Activated CD4-positive, alpha-beta T cell treated with anti-CD3 and anti-CD28 coated beads for 36 hours (primary cell): ENCODE measurements at regions not wholly inside any gene's neighbourhood (a gene's known extent, or its start where the extent isn't known, plus 50 kb on each side); places are given as distances from the start of the nearest gene placed in this dataset.

Source experiments
- ATAC-seq: fragments of 200-7000 bp; cut with Tn5 transposase; one replicate; pipeline ENCODE4 v1.10.0; 2021; ENCODE audit warnings: mild to moderate bottlenecking, moderate library complexity
- CTCF ChIA-PET: fragments of 350-600 bp; sonication (Branson Sonifier 250); formaldehyde crosslinking; loops from one replicate; lab custom pipeline; 2021; ENCODE audit warnings: antibody characterized with exemption; lab: Charles Lee
- POLR2A ChIA-PET: fragments of 350-600 bp; sonication (Branson Sonifier 250); formaldehyde crosslinking; loops from one replicate; lab custom pipeline; 2021; ENCODE audit warnings: antibody characterized with exemption, inconsistent platforms; lab: Charles Lee
- DNase-seq: peaks from one replicate; pipeline ENCODE4 v3.0.0-alpha.2; 2020
- H3K27ac Mint-ChIP-seq: one replicate; pipeline ENCODE4 v1.8.0; 2021; ENCODE audit warnings: mixed read lengths
- H3K27me3 Mint-ChIP-seq: one replicate; pipeline ENCODE4 v1.8.0; 2021; ENCODE audit warnings: mixed read lengths
- H3K36me3 Mint-ChIP-seq: one replicate; pipeline ENCODE4 v1.8.0; 2021; ENCODE audit warnings: low read depth, mixed read lengths
- H3K4me1 Mint-ChIP-seq: one replicate; pipeline ENCODE4 v1.8.0; 2021; ENCODE audit warnings: mixed read lengths
- H3K4me3 Mint-ChIP-seq: one replicate; pipeline ENCODE4 v1.8.0; 2021; ENCODE audit warnings: mild to moderate bottlenecking, moderate library complexity, mixed read lengths
- H3K9me3 Mint-ChIP-seq: one replicate; pipeline ENCODE4 v1.8.0; 2021; ENCODE audit warnings: low read depth, mixed read lengths
- intact Hi-C, 2 experiments: fragments of 100-400 bp; cut with DNase I in 1 of 2; cut with micrococcal nuclease in 1 of 2; formaldehyde crosslinking; loops; one replicate each; pipeline versions ENCODE4 v1.14.2 to v1.15.1; 2022 to 2024; cut with DNase I, micrococcal nuclease

DNA sequence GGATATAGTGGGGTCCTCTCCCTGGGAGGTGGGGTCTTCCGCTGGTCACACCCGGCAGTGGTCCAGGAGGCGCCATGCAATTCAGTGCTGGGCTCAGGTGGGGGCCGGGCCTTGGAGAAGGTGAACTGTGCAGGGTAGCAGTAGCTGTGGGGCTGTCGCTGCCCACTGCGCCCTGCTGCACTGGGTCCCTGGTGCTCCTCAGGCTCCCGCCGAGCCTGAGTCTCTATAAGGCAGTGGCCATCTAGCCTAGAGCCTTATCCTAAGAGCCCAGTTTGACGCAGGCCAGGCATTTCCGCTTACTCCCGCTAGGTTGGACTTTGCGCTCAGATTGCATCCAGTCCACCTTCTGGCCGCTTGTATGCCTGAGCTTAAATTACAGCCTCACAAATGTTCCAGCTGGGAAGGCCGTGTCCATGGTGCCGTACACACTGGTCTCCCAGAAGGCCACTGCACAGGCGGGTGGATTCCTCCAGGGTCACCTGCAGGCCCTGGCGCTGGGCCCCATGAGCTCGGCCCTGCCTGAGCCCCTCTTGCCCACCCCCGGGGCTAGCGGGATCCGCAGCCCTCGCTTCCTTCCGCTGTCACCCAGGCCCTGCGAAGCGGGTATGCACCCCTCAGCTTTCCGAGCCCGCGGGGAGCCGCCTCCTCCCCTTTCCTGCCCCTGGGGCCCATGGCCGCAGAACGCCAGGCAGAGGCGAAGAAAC is 1762.2 kb downstream of the TP53TG3F start:
- intact Hi-C loops: no loop called here
- no peak for ATAC-seq
- Mint-ChIP-seq H3K27me3 (no peaks in the 10 kb centered on the region), H3K36me3 (no peaks in the 10 kb centered on the region), H3K27ac (no peak overlapping the region), H3K4me3 (no peak overlapping the region), H3K9me3 (peaks cover 20% of the 10 kb centered on the region), H3K4me1 (no peaks in the 10 kb centered on the region)
- no peak for DNase-seq
- ChIA-PET CTCF (no interaction called here), POLR2A (no interaction called here)

DNA sequence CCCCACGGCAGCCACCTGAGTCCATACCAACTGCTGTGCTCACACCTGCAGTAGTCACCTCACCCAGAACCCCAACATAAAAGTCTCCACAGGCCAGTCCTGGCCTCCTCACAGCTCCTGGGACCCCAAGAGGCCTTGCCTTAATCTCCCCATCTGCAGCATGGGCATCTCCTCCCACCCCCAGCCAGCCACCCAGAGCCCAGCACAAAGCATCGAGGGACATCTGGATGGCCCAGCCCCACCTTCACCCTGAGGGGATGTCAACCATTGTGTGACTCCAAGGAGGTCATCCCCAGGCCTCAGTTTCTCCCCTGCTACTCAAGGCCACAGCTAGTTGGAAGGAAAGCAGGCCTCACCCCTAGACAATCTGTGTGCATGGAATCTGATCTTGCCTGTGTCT is 1775.3 kb downstream of the TP53TG3F start:
- ChIA-PET CTCF (no interaction called here), POLR2A (no interaction called here)
- DNase-seq (no peak), ATAC-seq (no peak)
- Mint-ChIP-seq H3K9me3 (peaks cover 15% of the 10 kb centered on the region), H3K27ac (no peak overlapping the region), H3K27me3 (no peaks in the 10 kb centered on the region), H3K4me3 (no peak overlapping the region), H3K36me3 (no peaks in the 10 kb centered on the region), H3K4me1 (no peaks in the 10 kb centered on the region)
- intact Hi-C loops: no loop called here

DNA sequence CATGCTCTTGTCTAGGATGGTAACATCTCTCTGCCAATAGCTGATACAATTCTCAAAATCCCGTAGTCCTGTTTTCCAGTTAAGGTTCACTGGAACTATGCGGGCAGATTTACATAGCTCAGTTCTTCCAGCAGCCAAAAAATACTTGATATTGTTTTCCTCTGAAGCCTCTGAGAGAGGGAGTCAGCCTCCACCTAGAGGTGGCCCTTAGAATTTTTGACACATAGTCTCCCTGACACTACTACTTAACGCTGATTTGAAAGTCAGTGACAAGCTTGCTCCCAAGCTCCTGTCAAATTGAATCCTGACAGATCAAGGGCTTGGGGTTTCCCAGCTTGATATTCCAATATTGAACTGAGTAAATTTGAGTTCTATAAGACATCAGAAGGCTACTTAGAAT is 1780.1 kb downstream of the TP53TG3F start:
- H3K36me3 Mint-ChIP-seq: no peaks in the 10 kb centered on the region
- CTCF ChIA-PET: no interaction called here
- POLR2A ChIA-PET: no interaction called here
- no peaks in the 10 kb centered on the region for H3K4me1 Mint-ChIP-seq
- no peak overlapping the region for H3K27ac Mint-ChIP-seq
- DNase-seq (no peak), ATAC-seq (no peak)
- peaks cover 21% of the 10 kb centered on the region for H3K9me3 Mint-ChIP-seq
- no peak overlapping the region for H3K4me3 Mint-ChIP-seq
- no peaks in the 10 kb centered on the region for H3K27me3 Mint-ChIP-seq
- intact Hi-C loops: no loop called here

DNA sequence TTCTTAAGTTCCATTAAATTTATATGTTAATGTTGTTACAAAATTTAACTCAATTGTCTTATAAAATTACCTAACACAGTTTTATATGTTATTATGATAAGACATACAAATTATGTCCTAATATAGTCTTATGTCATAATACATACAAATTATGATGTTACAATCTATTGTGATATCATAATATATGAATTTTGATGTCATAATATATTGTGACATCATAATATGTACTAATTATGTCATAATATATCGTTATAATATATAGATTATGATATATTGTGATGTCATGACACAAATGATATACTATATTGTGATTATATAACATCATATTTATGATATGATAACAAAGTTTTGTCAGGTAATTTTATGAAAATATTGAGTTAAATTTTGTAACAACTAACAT is 1789.6 kb downstream of the TP53TG3F start:
- Mint-ChIP-seq H3K4me3 (no peak overlapping the region), H3K9me3 (peaks cover 11% of the 10 kb centered on the region), H3K4me1 (no peaks in the 10 kb centered on the region), H3K36me3 (no peaks in the 10 kb centered on the region), H3K27me3 (no peaks in the 10 kb centered on the region), H3K27ac (no peak overlapping the region)
- CTCF ChIA-PET: no interaction called here
- intact Hi-C loops: loop anchor here in 1 of 2 experiments (10.0 kb wide), 1 partner anchor 46 kb away; no protein-coding TSS in a partner anchor
- DNase-seq (no peak), ATAC-seq (no peak)
- POLR2A ChIA-PET: no interaction called here

DNA sequence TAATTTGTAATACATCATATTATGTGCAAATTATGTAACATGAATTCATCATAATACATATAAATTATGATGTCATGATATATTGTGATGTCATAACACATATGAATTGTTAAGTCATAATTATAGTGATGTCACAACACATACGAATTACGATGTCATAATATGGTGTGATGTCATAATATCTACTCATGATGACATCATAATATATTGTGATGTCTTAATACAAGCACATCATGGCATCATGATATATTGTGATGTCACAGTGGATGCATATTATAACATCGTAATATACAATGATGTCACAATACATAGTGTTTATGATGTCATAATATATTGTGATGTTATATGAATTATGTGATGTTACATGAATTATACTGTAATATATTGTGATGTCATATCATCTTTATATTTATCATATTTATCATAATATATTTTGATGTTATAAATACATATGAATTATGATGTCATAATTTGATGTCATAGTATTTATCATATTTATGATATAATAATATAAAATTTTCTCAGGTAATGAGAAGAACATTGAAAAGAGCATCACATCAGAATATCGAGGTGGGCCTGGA is 1793.0 kb downstream of the TP53TG3F start:
- ChIA-PET CTCF (no interaction called here), POLR2A (no interaction called here)
- H3K27me3 Mint-ChIP-seq: no peaks in the 10 kb centered on the region
- ATAC-seq (no peak), DNase-seq (no peak)
- no peak overlapping the region for H3K4me3 Mint-ChIP-seq
- H3K27ac Mint-ChIP-seq: no peak overlapping the region
- H3K36me3 Mint-ChIP-seq: no peaks in the 10 kb centered on the region
- intact Hi-C loops: no loop called here
- no peaks in the 10 kb centered on the region for H3K4me1 Mint-ChIP-seq
- peaks cover 14% of the 10 kb centered on the region for H3K9me3 Mint-ChIP-seq

DNA sequence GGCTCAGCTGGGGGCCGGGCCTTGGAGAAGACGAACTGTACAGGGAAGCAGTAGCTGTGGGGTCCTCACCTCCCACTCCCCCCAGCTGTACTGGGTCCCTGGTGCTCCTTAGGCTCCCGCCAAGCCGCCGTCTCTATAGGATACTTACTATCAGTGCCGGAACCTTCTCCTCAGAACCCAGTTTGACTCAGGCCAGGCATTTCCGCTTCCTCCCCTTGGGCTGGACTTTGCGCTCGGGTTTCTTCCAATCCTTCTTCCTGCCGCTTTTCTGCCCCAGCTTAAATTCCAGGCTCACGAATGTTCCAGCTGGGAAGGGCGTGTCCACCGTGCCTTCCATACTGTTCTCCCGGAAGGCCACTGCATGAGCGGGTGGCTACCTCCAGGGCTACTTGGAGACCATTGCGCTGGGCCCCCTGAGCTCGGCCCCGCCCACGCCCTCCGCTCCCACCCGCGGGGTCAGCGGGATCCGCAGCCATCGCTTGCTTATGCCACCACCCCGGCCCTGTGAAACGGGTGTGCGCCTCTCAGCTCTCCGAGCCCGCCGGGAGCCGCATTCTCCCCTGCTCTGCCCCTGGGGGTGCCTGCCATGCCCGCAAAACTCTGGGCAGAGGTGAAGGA is 1795.9 kb downstream of the TP53TG3F start:
- ATAC-seq (no peak), DNase-seq (no peak)
- ChIA-PET CTCF (no interaction called here), POLR2A (no interaction called here)
- Mint-ChIP-seq H3K36me3 (no peaks in the 10 kb centered on the region), H3K4me3 (no peak overlapping the region), H3K9me3 (peaks cover 21% of the 10 kb centered on the region), H3K4me1 (no peaks in the 10 kb centered on the region), H3K27ac (no peak overlapping the region), H3K27me3 (no peaks in the 10 kb centered on the region)
- intact Hi-C loops: no loop called here

DNA sequence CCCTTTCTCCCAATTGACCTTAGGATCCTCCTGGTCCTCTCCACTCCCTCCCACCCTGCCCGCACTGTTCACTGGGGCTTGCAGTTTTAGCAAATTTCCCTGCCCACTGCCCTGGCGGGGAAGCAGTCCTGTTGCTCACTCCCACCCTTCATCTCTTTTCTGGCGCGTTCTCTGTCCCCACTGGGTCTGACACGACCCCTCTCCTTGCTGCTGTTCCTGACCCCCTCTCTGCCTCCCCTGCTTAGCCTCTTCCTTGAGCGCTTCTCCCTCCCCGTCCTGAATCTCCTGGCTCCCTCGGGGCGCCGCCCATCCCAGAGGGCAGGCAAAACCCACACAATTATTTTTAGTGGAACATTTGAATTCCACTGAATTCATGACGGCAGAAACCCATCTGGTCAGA is 1796.4 kb downstream of the TP53TG3F start:
- Mint-ChIP-seq H3K27me3 (no peaks in the 10 kb centered on the region), H3K36me3 (no peaks in the 10 kb centered on the region), H3K27ac (no peak overlapping the region), H3K4me1 (no peaks in the 10 kb centered on the region), H3K4me3 (no peak overlapping the region), H3K9me3 (peaks cover 21% of the 10 kb centered on the region)
- intact Hi-C loops: no loop called here
- ChIA-PET POLR2A (no interaction called here), CTCF (no interaction called here)
- DNase-seq (no peak), ATAC-seq (no peak)

DNA sequence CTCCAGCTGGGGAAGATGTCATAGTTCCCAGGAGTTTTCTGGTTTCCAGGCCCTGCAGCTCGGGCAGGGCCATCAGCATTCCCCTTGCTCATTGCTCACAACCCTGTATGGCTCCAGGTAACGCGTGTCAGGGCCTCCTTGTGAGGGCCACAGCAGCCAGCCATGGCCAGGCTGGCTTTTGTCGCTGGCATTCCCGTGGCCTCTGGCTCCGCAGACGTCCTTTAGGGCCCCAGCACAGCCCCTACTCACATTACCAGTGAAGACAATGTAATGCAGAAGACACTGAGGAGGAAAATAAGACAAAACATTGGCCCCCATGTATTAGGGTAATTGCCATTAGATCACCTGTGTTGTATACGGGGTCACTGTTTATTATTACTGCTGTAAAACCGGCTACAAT is 1799.0 kb downstream of the TP53TG3F start:
- no peak for ATAC-seq
- Mint-ChIP-seq H3K4me1 (no peaks in the 10 kb centered on the region), H3K4me3 (no peak overlapping the region), H3K36me3 (no peaks in the 10 kb centered on the region), H3K27me3 (no peaks in the 10 kb centered on the region), H3K27ac (no peak overlapping the region), H3K9me3 (peaks cover 20% of the 10 kb centered on the region)
- intact Hi-C loops: no loop called here
- ChIA-PET POLR2A (no interaction called here), CTCF (no interaction called here)
- no peak for DNase-seq

DNA sequence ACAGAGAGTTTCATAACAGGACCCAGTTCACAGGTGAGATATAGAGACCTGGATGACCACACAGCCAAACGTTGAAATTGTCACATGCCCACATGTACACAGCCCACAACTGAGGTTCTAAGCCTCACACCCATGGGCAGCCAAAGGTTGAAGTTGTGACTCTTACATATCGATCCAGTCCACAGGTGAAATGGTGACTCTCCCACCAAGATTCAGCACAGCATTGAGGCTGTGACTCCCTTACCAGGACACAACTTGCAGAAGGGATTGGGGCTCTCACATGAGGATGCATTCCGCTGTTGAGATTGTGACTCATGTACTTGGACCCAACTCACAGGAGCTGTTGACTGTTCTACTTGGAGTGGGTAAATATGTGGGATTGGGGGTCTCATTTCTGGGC is 1836.4 kb downstream of the TP53TG3F start:
- no peak for DNase-seq
- ATAC-seq: no peak
- Mint-ChIP-seq H3K27ac (no peak overlapping the region), H3K4me3 (no peak overlapping the region), H3K9me3 (peaks cover 19% of the 10 kb centered on the region), H3K27me3 (no peaks in the 10 kb centered on the region), H3K4me1 (no peaks in the 10 kb centered on the region), H3K36me3 (no peaks in the 10 kb centered on the region)
- POLR2A ChIA-PET: no interaction called here
- intact Hi-C loops: loop anchor here in 1 of 2 experiments (10.0 kb wide), 2 partner anchors 51 to 121 kb away; no protein-coding TSS in a partner anchor
- CTCF ChIA-PET: interaction anchor here (0.6 kb wide), 1 partner anchor 628 kb away, joined by 4 read pairs; no protein-coding TSS in a partner anchor

DNA sequence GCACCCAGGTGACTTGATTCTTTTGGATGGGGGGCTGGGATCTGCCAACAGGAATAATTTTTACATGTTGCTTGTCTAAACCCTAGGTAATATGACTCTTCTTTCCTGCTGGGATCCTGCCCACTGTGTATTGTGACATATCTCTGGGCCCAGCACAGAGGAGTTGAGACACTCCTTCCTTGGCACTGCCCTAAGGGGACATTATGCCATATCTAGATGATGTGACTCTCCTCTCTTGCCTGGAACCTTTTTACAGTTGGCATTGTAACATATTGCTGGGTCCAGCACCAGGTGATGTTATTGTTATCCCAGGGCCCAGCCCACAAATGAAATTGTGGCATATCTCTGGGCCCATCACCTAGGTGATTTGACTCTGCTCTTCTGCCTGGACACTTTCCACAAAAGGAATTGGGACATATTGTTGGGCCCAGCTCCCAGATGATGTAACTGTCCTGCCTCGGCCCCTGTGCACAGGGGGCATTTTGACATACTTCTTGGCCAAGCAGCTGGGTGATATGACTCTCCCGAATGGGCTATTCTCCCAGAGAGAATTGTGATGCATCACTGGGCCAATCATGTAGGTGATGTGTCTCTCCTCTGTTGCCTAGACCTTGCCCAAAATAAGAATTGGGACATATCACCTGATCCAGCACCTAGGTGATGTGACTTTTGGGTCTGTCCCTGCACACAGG is 1837.7 kb downstream of the TP53TG3F start:
- CTCF ChIA-PET: no interaction called here
- H3K4me1 Mint-ChIP-seq: no peaks in the 10 kb centered on the region
- no peaks in the 10 kb centered on the region for H3K27me3 Mint-ChIP-seq
- peaks cover 19% of the 10 kb centered on the region for H3K9me3 Mint-ChIP-seq
- DNase-seq (no peak), ATAC-seq (no peak)
- POLR2A ChIA-PET: no interaction called here
- intact Hi-C loops: loop anchor here in 1 of 2 experiments (10.0 kb wide), 2 partner anchors 52 to 122 kb away; no protein-coding TSS in a partner anchor
- H3K36me3 Mint-ChIP-seq: no peaks in the 10 kb centered on the region
- no peak overlapping the region for H3K27ac Mint-ChIP-seq
- H3K4me3 Mint-ChIP-seq: no peak overlapping the region

DNA sequence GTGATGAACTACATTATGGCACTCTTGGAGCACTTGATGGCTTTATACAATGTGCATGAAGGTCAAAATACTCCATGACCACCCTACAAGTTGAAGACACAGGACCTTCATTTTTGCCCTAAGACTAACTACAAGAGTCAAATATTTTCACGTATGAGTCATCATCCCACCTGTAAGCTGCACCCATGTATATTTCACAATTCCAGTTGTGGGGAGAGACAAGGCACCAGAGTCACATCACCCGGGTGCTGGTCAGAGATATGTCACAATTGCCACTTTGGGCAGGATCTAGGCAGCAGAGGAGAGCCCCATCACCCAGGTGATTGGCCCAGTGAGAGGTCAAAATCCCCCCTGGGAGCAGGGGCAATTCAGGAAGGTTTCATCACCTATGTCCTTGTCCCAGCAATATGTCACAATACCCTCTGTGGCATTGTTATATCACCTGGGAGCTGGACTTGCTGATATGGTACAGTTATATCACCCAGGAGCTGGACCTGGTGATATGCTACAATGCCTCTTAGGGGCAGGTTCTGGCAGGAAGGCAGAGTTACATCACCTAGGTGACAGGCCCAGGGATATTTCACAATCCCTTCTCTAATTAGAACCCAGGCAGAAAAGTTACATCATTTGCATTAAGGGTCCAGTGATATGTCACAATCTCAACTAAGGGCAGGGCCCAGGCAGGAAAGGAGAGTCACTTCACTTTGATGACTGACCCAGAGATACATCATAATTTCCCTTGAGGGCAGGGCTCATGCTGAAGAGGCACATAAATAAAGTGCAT is 1839.2 kb downstream of the TP53TG3F start:
- Mint-ChIP-seq H3K36me3 (no peaks in the 10 kb centered on the region), H3K4me1 (no peaks in the 10 kb centered on the region), H3K9me3 (peaks cover 20% of the 10 kb centered on the region), H3K27ac (no peak overlapping the region), H3K27me3 (no peaks in the 10 kb centered on the region), H3K4me3 (no peak overlapping the region)
- intact Hi-C loops: loop anchor here in 1 of 2 experiments (10.0 kb wide), 2 partner anchors 54 to 124 kb away; no protein-coding TSS in a partner anchor
- DNase-seq (no peak), ATAC-seq (no peak)
- CTCF ChIA-PET: no interaction called here
- POLR2A ChIA-PET: no interaction called here
